PC-9 (cell line): ENCODE measurements at regions not wholly inside any gene's neighbourhood (a gene's known extent, or its start where the extent isn't known, plus 50 kb on each side); places are given as distances from the start of the nearest gene placed in this dataset.

Experiments used
- BruUV-seq: library from RNA; stranded (reverse); fragments of 400-500 nt; replicated peaks from 2 replicates; lab custom pipeline; 2021; lab: Mats Ljungman, UMichigan
- CTCF ChIA-PET: fragments of 300-600 bp; sonication (Branson Sonifier 250); formaldehyde crosslinking; loops from one replicate; lab custom pipeline; 2022; ENCODE audit warnings: antibody characterized with exemption; lab: Charles Lee
- POLR2A ChIA-PET: fragments of 300-600 bp; sonication (Branson Sonifier 250); formaldehyde crosslinking; loops from one replicate; lab custom pipeline; 2022; ENCODE audit warnings: antibody characterized with exemption; ENCODE audit not compliant: unreplicated experiment; lab: Charles Lee
- DNase-seq, 2 experiments: peaks; one replicate each; pipeline versions ENCODE4 v3.0.0 to v3.0.0-alpha.2; 2015 to 2022; ENCODE audit warnings: mixed read lengths in 1 of 2
- H2AFZ ChIP-seq: fragments of 200-600 bp; sonication (generic); 2 replicates; pipeline ENCODE4 v1.8.1; 2017; ENCODE audit warnings: antibody characterized with exemption
- H3F3A ChIP-seq: fragments of 200-600 bp; sonication (generic); 2 replicates; pipeline ENCODE4 v1.8.1; 2017; ENCODE audit warnings: antibody characterized with exemption, mild to moderate bottlenecking, low read depth; ENCODE audit not compliant: insufficient read depth
- H3K27ac ChIP-seq: fragments of 200-600 bp; sonication (generic); 2 replicates; pipeline ENCODE4 v1.6.1; 2016; ENCODE audit warnings: mixed run types
- H3K27me3 ChIP-seq: fragments of 200-600 bp; sonication (generic); 2 replicates; pipeline ENCODE4 v1.6.1; 2016; ENCODE audit warnings: low read depth, mixed run types; ENCODE audit not compliant: insufficient read depth
- H3K36me3 ChIP-seq: fragments of 200-600 bp; sonication (generic); 2 replicates; pipeline ENCODE4 v1.6.1; 2016; ENCODE audit warnings: low read depth, mixed run types
- H3K4me1 ChIP-seq: fragments of 200-600 bp; sonication (generic); replicated peaks from 2 replicates; pipeline ENCODE4 v1.6.1; 2016; ENCODE audit warnings: mixed run types; ENCODE audit not compliant: insufficient read depth
- H3K4me2 ChIP-seq: fragments of 200-600 bp; sonication (generic); 2 replicates; pipeline ENCODE4 v1.6.1; 2017; ENCODE audit warnings: mixed run types
- H3K4me3 ChIP-seq: fragments of 200-600 bp; sonication (generic); 2 replicates; pipeline ENCODE4 v1.6.1; 2016; ENCODE audit warnings: mixed run types
- H3K79me2 ChIP-seq: fragments of 200-600 bp; sonication (generic); 2 replicates; pipeline ENCODE4 v1.6.1; 2017; ENCODE audit warnings: low read depth, mixed run types
- H3K9me2 ChIP-seq: fragments of 200-600 bp; sonication (generic); 2 replicates; pipeline ENCODE4 v1.8.1; 2017; ENCODE audit warnings: mild to moderate bottlenecking; ENCODE audit not compliant: insufficient read depth
- H3K9me3 ChIP-seq: fragments of 200-600 bp; sonication (generic); 2 replicates; pipeline ENCODE4 v1.8.1; 2016; ENCODE audit warnings: low read depth; ENCODE audit not compliant: insufficient read depth
- H4K20me1 ChIP-seq: fragments of 200-600 bp; sonication (generic); 2 replicates; pipeline ENCODE4 v1.8.1; 2017; ENCODE audit not compliant: insufficient read depth
- EZH2 ChIP-seq: fragments of 200-600 bp; sonication (generic); IDR thresholded peaks from 2 replicates; pipeline ENCODE4 v1.8.0; 2017; ENCODE audit warnings: antibody characterized with exemption, low read depth
- intact Hi-C: fragments of 100-400 bp; cut with micrococcal nuclease; formaldehyde crosslinking; loops from one replicate; pipeline ENCODE4 v1.10.0; 2022; ENCODE audit not compliant: unreplicated experiment
- TF ChIP-seq, protein P1 (sequence below): fragments of 200-600 bp; sonication (generic); conservative IDR thresholded peaks from 2 replicates; pipeline ENCODE4 v1.6.1; 2017; ENCODE audit warnings: mixed run types, antibody characterized with exemption, mild to moderate bottlenecking, moderate library complexity

DNA sequence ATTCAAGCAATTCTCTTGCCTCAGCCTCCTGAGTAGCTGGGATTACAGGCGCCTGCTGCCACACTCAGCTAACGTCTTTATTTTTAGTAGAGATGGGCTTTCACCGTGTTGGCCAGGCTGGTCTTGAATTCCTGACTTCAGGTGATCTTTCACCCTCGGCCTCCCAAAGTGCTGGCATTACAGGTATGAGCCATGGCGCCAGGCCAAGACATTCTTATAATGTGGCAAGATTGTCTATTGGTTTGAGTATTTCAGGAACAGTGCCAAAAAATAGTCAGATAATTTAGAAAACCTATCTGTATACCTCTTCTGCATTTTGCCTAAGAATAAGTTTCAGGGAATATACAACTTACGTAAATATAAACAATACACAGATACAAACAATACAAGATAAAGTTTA is 136.8 kb downstream of the TMA16 start:
- Histone ChIP-seq H3K27ac (no peak overlapping the region), H3K27me3 (no peaks in the 10 kb centered on the region), H3K4me1 (no peaks in the 10 kb centered on the region), H3F3A (no peaks in the 10 kb centered on the region), H3K9me2 (no peaks in the 10 kb centered on the region), H2AFZ (no peak overlapping the region), H3K4me3 (no peak overlapping the region), H3K79me2 (no peaks in the 10 kb centered on the region), H3K9me3 (no peaks in the 10 kb centered on the region), H3K4me2 (no peak overlapping the region), H4K20me1 (no peaks in the 10 kb centered on the region), H3K36me3 (no peaks in the 10 kb centered on the region)
- POLR2A ChIA-PET: no interaction called here
- BruUV-seq: no TSS peak
- DNase-seq: peak in 1 of 2 experiments; percentile 39
- CTCF ChIA-PET: no interaction called here
- intact Hi-C loops: no loop called here
- no peak for TF ChIP-seq EZH2
- TF ChIP-seq, protein P1, sequence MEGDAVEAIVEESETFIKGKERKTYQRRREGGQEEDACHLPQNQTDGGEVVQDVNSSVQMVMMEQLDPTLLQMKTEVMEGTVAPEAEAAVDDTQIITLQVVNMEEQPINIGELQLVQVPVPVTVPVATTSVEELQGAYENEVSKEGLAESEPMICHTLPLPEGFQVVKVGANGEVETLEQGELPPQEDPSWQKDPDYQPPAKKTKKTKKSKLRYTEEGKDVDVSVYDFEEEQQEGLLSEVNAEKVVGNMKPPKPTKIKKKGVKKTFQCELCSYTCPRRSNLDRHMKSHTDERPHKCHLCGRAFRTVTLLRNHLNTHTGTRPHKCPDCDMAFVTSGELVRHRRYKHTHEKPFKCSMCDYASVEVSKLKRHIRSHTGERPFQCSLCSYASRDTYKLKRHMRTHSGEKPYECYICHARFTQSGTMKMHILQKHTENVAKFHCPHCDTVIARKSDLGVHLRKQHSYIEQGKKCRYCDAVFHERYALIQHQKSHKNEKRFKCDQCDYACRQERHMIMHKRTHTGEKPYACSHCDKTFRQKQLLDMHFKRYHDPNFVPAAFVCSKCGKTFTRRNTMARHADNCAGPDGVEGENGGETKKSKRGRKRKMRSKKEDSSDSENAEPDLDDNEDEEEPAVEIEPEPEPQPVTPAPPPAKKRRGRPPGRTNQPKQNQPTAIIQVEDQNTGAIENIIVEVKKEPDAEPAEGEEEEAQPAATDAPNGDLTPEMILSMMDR: no peak

DNA sequence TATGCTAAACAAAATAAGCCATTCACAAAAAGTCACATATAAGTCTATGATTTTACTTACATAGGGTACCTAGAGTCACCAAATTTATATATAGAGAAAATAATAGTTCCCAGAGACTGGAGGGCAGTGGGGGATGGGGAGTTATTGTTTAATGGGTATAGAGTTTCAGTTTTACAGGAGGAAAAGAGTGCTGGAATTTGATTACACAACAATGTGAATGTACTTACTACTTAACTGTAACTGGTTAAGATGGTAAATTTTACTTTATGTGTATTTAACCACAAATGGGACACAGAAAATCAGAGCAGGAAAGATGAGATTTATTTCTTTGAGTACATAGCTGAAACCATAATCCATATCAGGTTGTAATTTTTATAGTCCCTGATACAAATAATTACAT is 144.4 kb downstream of the TMA16 start:
- no peaks in the 10 kb centered on the region for H3K9me2 ChIP-seq
- H4K20me1 ChIP-seq: no peaks in the 10 kb centered on the region
- no peak overlapping the region for H3K4me3 ChIP-seq
- no peak overlapping the region for H2AFZ ChIP-seq
- no peak for TF ChIP-seq EZH2
- TF ChIP-seq, protein P1: no peak
- no peak overlapping the region for H3K4me2 ChIP-seq
- intact Hi-C loops: no loop called here
- H3K36me3 ChIP-seq: no peaks in the 10 kb centered on the region
- BruUV-seq: no TSS peak
- no peak overlapping the region for H3K27ac ChIP-seq
- no peaks in the 10 kb centered on the region for H3K4me1 ChIP-seq
- ChIA-PET POLR2A (no interaction called here), CTCF (no interaction called here)
- H3K27me3 ChIP-seq: no peaks in the 10 kb centered on the region
- H3K79me2 ChIP-seq: no peaks in the 10 kb centered on the region
- no peaks in the 10 kb centered on the region for H3F3A ChIP-seq
- H3K9me3 ChIP-seq: no peaks in the 10 kb centered on the region
- DNase-seq: no peak

DNA sequence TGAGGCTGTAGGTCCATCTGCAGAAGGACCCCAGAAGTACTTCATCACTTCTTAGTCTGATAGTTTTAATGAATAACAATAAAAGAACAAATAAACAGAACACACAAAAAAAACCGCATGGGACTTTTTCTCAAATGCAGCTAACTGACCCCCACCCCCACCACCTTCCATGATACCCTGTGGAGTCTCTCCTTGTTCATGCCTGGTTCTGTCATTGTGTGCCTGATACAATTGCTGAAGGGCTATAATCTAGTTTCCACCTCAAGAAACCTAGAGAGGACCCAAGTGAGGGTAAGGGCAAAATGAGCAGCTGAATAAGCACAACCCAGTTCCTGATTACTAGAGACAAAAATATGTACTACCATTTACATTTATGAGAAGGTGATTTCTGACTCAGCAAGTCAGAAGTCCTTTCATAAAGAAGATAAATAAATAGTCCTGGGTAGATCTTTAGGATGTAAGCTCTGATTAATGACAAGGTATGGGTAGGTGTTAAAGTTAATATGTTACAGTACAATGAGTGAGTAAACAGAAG is 155.1 kb downstream of the TMA16 start:
- intact Hi-C loops: no loop called here
- no TSS peak for BruUV-seq
- Histone ChIP-seq H3K36me3 (no peaks in the 10 kb centered on the region), H2AFZ (no peak overlapping the region), H3K27ac (no peak overlapping the region), H3K9me3 (no peaks in the 10 kb centered on the region), H4K20me1 (no peaks in the 10 kb centered on the region), H3K4me1 (no peaks in the 10 kb centered on the region), H3K79me2 (no peaks in the 10 kb centered on the region), H3K4me2 (no peak overlapping the region), H3K27me3 (no peaks in the 10 kb centered on the region), H3F3A (no peaks in the 10 kb centered on the region), H3K9me2 (no peaks in the 10 kb centered on the region), H3K4me3 (no peak overlapping the region)
- TF ChIP-seq EZH2: no peak
- TF ChIP-seq, protein P1: no peak
- ChIA-PET CTCF (no interaction called here), POLR2A (no interaction called here)
- no peak for DNase-seq
